CD4-positive, alpha-beta T cell (primary cell): ENCODE measurements at regions not wholly inside any gene's neighbourhood (a gene's known extent, or its start where the extent isn't known, plus 50 kb on each side); places are given as distances from the start of the nearest gene placed in this dataset.

Source experiments
- ATAC-seq: fragments of 200-7000 bp; cut with Tn5 transposase; one replicate; pipeline ENCODE4 v1.10.0; 2022; ENCODE audit warnings: mild to moderate bottlenecking; ENCODE audit not compliant: poor library complexity
- CTCF ChIA-PET: fragments of 350-600 bp; sonication (Branson Sonifier 250); formaldehyde crosslinking; loops from one replicate; lab custom pipeline; 2021; ENCODE audit warnings: antibody characterized with exemption, inconsistent platforms; lab: Charles Lee
- POLR2A ChIA-PET: fragments of 350-600 bp; sonication (Branson Sonifier 250); formaldehyde crosslinking; loops from one replicate; lab custom pipeline; 2021; ENCODE audit warnings: antibody characterized with exemption, inconsistent platforms; lab: Charles Lee
- DNase-seq, 14 experiments: peaks; one replicate each; pipeline ENCODE4 v3.0.0-alpha.2; 2013 to 2020; ENCODE audit warnings: mixed read lengths in 2 of 14
- H3K27ac ChIP-seq, 2 donors: one replicate each; pipeline versions ENCODE4 v1.5.1 to v1.7.0; 2013; ENCODE audit warnings: low read length in 2 of 2, low read depth in 1 of 2, mild to moderate bottlenecking in 1 of 2
- H3K27me3 ChIP-seq, 2 experiments: 1 replicate in 1 of 2; 2 replicates in 1 of 2; pipeline versions ENCODE4 v1.6.1 to v1.7.0; 2013; ENCODE audit warnings: low read length in 2 of 2, control low read depth in 1 of 2, mild to moderate bottlenecking in 1 of 2, moderate library complexity in 1 of 2; ENCODE audit not compliant: insufficient read depth in 2 of 2, control insufficient read depth in 1 of 2
- H3K36me3 ChIP-seq: one replicate; pipeline ENCODE4 v1.6.1; 2013; ENCODE audit warnings: low read length, control low read depth; ENCODE audit not compliant: insufficient read depth
- H3K4me1 ChIP-seq: one replicate; pipeline ENCODE4 v1.6.1; 2013; ENCODE audit warnings: low read length, control low read depth; ENCODE audit not compliant: insufficient read depth
- H3K4me3 ChIP-seq: one replicate; pipeline ENCODE4 v1.5.1; 2013; ENCODE audit warnings: mild to moderate bottlenecking, low read length, moderate library complexity
- H3K9me3 ChIP-seq, 2 experiments: 1 replicate in 1 of 2; 2 replicates in 1 of 2; pipeline versions ENCODE4 v1.6.1 to v1.7.0; 2013; ENCODE audit warnings: low read length in 2 of 2, mild to moderate bottlenecking in 2 of 2, control low read depth in 1 of 2, moderate library complexity in 1 of 2; ENCODE audit not compliant: control insufficient read depth in 1 of 2, insufficient read depth in 1 of 2
- H3K27ac Mint-ChIP-seq: one replicate; pipeline ENCODE4 v1.8.0; 2020; ENCODE audit warnings: mixed read lengths
- H3K27me3 Mint-ChIP-seq: one replicate; pipeline ENCODE4 v1.8.0; 2021; ENCODE audit warnings: mixed read lengths
- H3K36me3 Mint-ChIP-seq: one replicate; pipeline ENCODE4 v1.8.0; 2021; ENCODE audit warnings: low read depth, mixed read lengths
- H3K4me1 Mint-ChIP-seq: one replicate; pipeline ENCODE4 v1.8.0; 2021; ENCODE audit warnings: low read depth, mixed read lengths
- H3K4me3 Mint-ChIP-seq: one replicate; pipeline ENCODE4 v1.8.0; 2020; ENCODE audit warnings: mild to moderate bottlenecking, mixed read lengths
- H3K9me3 Mint-ChIP-seq: one replicate; pipeline ENCODE4 v1.8.0; 2020; ENCODE audit warnings: mixed read lengths
- intact Hi-C, 2 experiments: fragments of 100-400 bp; cut with DNase I in 1 of 2; cut with micrococcal nuclease in 1 of 2; formaldehyde crosslinking; loops; one replicate each; pipeline versions ENCODE4 v1.15.1 to v1.9.0; 2023 to 2025; cut with DNase I, micrococcal nuclease
- TF ChIP-seq, protein P1 (sequence below): fragments of 200-600 bp; IDR thresholded peaks from one replicate; pipeline ENCODE4 v1.8.0; 2022; ENCODE audit warnings: antibody characterized with exemption, mild to moderate bottlenecking

- Histone ChIP-seq H3K36me3 (no peaks in the 10 kb centered on the region), H3K27ac (no peak overlapping the region), H3K9me3 (no peaks in the 10 kb centered on the region), H3K27me3 (peaks cover 2 to 10% of the 10 kb centered on the region in 2 experiments), H3K4me3 (no peak overlapping the region), H3K4me1 (no peaks in the 10 kb centered on the region)
- POLR2A ChIA-PET = no interaction called here
- Mint-ChIP-seq H3K27ac (no peak overlapping the region), H3K4me3 (no peak overlapping the region), H3K27me3 (peaks cover 40% of the 10 kb centered on the region), H3K9me3 (no peaks in the 10 kb centered on the region), H3K36me3 (no peaks in the 10 kb centered on the region), H3K4me1 (no peaks in the 10 kb centered on the region)
- TF ChIP-seq, protein P1, sequence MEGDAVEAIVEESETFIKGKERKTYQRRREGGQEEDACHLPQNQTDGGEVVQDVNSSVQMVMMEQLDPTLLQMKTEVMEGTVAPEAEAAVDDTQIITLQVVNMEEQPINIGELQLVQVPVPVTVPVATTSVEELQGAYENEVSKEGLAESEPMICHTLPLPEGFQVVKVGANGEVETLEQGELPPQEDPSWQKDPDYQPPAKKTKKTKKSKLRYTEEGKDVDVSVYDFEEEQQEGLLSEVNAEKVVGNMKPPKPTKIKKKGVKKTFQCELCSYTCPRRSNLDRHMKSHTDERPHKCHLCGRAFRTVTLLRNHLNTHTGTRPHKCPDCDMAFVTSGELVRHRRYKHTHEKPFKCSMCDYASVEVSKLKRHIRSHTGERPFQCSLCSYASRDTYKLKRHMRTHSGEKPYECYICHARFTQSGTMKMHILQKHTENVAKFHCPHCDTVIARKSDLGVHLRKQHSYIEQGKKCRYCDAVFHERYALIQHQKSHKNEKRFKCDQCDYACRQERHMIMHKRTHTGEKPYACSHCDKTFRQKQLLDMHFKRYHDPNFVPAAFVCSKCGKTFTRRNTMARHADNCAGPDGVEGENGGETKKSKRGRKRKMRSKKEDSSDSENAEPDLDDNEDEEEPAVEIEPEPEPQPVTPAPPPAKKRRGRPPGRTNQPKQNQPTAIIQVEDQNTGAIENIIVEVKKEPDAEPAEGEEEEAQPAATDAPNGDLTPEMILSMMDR = no peak
- no peak for ATAC-seq
- CTCF ChIA-PET = no interaction called here
- no peak for DNase-seq
- intact Hi-C loops = no loop called here
Observed at GRCh38 chr16:77571115-77571862, 136.5 kb upstream of the ADAMTS18 start.

GRCh38 chr16:77574867-77575624, 140.2 kb upstream of the ADAMTS18 start:
- intact Hi-C loops = no loop called here
- H3K4me1 ChIP-seq = no peaks in the 10 kb centered on the region
- no peak overlapping the region for H3K4me3 Mint-ChIP-seq
- no peak for ATAC-seq
- CTCF ChIA-PET = no interaction called here
- no peak overlapping the region for H3K27ac Mint-ChIP-seq
- no peaks in the 10 kb centered on the region for H3K9me3 ChIP-seq
- H3K27ac ChIP-seq = no peak overlapping the region
- no peaks in the 10 kb centered on the region for H3K9me3 Mint-ChIP-seq
- TF ChIP-seq, protein P1 = no peak
- H3K36me3 ChIP-seq = no peaks in the 10 kb centered on the region
- peaks cover 0 to 3% of the 10 kb centered on the region in 2 experiments for H3K27me3 ChIP-seq
- no peak overlapping the region for H3K4me3 ChIP-seq
- POLR2A ChIA-PET = no interaction called here
- no peaks in the 10 kb centered on the region for H3K36me3 Mint-ChIP-seq
- no peaks in the 10 kb centered on the region for H3K4me1 Mint-ChIP-seq
- peaks cover 26% of the 10 kb centered on the region for H3K27me3 Mint-ChIP-seq
- no peak for DNase-seq

GRCh38 chr16:77579351-77579891, 142.9 kb upstream of the NUDT7 start:
- no peaks in the 10 kb centered on the region for H3K36me3 ChIP-seq
- ChIA-PET CTCF (no interaction called here), POLR2A (no interaction called here)
- ATAC-seq (no peak), DNase-seq (no peak)
- Mint-ChIP-seq H3K9me3 (no peaks in the 10 kb centered on the region), H3K4me1 (no peaks in the 10 kb centered on the region), H3K27me3 (peaks cover 26% of the 10 kb centered on the region), H3K4me3 (no peak overlapping the region), H3K36me3 (no peaks in the 10 kb centered on the region), H3K27ac (no peak overlapping the region)
- H3K9me3 ChIP-seq = no peaks in the 10 kb centered on the region
- TF ChIP-seq, protein P1 = no peak
- intact Hi-C loops = no loop called here
- no peak overlapping the region for H3K27ac ChIP-seq
- H3K4me1 ChIP-seq = no peaks in the 10 kb centered on the region
- peaks cover 4 to 6% of the 10 kb centered on the region in 2 experiments for H3K27me3 ChIP-seq
- H3K4me3 ChIP-seq = no peak overlapping the region
